ENCODE measurements at regions not wholly inside any gene's neighbourhood (a gene's known extent, or its start where the extent isn't known, plus 50 kb on each side); places are given as distances from the start of the nearest gene placed in this dataset.

DNA sequence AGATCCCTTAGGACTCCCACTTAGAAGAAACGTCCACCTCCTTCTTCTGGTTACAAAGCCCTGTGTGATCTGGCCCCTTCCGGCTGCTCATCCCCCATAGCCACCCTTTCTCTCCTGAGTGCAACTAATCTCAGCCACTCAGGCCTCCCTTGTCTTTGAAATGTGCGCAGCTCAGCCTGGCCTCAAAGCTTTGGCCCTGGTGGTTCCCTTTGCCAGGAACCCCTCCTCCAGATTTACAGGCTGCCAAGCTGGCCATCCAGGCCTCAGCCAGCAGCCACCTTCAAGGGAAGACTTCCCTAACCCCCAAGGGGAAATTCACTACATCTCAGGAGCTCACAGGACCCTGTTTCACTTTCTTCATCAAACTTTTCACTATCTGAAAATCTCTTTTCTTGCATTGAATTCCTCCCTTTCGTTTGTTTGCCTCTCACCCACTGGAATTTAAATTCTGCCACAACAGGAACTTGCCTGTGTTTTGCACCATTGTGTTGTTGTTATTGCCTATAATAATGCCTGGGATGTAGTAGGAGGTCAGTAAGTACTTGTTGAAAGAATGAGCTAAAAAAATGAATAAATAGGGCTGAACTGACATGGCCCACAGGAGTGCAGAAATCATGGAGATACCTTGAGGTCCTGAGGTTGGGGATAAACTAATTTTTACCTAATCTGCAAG is 109.5 kb upstream of the PFN2 start:
- DNase-seq: no peak

GRCh38 chr3:150079029-150079739 is 108.5 kb upstream of the PFN2 start:
- DNase-seq: no peak

DNA sequence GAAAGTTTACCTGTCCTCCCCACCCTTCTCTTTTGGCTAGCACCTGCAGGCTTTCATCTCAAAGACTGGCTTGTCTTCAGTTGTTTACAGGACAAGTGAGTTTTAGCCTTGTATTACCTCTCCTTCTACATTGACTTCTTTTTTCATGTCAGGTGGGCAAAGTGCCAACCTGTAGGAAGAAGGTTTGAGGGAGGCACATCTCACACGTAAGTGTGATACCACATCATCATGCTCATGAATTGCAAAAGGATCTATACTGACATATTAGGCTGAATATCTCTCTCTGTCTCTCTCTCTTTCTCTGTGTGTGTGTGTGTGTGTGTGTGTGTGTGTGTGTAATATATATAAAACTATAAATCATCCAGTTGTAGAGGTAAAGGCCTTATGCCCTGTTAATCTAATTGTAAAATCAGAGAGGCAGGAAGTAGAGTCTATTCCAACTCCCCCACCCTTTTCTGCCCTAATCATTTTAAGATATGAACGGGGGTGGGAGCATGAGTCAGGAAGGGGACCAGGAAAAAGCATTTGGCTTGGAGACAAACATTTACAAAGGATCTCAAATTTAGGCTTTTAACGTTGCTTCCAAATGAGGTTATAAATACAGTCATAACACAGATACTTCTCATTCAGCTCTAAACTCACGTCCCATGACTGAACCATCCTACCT is 107.0 kb upstream of the PFN2 start:
- DNase-seq: no peak

GRCh38 chr3:150077107-150077506 is 106.4 kb upstream of the PFN2 start:
- DNase-seq: no peak

DNA sequence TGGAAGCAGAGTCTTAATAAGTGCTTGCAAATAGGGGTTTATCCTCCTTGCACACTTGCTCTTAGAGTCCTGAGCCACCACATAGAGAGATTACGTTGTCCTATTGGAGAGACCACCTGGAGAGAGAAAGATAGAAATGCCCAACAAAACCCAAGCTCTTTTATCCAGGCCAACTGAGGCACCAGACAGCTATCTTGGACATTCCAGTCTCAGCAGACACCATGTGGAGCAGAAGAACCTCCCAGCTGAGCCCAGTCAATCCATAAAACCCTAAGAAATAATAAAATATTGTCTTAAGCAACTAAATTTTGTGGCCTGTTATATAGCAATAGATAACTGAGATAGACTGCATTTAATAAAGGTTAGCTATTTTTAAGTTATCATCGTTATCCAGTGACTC is 105.7 kb upstream of the PFN2 start:
- DNase-seq: no peak

DNA sequence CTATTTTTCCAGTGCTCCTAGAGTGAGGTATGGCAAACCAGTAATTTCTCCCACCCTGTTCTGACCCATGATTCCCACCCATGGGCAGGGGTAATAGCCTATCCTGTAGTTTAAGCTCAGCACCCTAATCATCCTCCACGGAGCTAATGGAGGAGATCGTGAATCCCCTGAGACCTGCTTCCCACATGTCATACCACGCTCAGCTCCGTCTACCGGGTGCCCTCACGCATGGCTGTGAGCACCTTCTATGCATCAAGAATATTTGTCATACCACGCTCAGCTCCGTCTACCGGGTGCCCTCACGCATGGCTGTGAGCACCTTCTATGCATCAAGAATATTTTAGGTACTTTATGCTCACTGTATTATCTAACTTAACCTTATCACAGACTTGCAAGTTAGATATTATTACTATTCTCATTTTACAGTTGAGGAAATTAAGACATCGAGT is 104.7 kb upstream of the PFN2 start:
- no peak for DNase-seq

DNA sequence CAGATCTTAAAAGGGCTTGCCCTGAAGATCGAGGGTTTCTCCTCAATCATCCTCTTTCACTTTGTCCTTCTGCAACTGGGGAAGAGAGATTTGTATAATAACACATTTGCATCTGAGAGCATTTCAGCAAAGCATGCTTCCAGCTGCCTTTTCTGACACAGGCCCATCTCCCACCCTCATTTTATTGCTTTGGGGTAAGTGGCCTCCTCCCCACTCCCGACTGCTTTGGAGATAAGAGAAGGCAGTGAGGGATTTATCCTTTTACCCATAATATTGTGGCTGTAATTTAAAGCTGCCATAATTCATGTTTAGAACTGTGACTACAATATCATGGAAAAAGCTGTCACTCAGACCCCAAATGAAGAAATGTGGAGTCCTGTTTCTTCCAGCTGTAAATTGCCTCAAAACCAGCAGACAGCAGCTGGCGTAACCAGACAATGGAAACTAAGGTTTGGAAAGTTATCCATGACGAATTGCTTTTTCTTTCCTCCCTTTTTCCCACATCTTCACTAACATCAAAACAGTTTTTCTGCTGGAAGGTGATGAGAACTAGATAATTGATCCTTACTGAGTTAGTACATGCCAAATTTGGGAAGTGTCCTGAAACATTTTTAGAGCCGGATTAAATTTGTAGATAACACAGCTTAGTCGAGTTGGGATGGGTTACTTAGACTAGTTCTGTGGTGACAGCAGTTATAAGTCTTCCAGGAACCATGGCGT is 104.2 kb upstream of the PFN2 start:
- peak; percentile 78 for DNase-seq

- DNase-seq: no peak
Measured at GRCh38 chr3:150074277-150074676, 103.6 kb upstream of the PFN2 start.

- DNase-seq: no peak
Measured at GRCh38 chr3:150073513-150073912, 102.8 kb upstream of the PFN2 start.

DNA sequence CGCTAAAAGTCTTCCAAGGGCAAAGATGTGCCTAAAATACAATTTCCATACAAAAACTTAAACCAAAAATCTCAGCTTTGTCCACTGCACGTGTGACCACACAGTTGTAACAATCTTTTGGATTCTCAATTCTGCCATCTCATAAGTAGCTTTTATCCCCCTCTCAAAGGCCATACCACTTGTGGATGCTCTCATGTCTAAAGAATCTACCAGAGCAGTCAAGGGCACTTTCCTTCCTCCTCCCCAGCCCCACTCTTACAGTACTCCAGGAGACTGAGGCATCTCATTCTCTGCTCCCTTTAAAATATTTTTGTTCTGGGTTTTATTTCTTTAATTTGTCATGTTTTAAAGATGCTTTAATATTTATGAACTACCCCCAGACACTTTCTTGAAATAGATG is 102.3 kb upstream of the PFN2 start:
- no peak for DNase-seq

DNA sequence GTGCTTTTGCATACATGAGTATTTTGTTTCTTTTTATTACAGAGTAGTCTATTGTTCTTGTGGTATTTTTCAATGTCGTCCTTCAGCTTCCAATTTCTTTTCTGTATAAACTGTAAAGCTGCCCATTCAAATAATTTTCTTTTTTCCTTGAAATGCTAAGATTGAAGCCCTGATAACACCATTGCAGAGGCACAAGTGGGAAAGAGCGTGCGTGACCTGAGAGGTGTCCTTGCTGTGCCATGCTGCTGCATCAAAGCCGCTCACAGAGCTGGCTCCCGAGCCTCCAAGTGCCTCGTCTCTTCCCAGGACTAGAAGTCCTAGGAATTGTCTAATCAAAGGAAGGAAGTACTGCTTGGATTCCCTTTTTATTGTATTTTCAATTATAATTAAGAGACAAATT is 101.9 kb upstream of the PFN2 start:
- DNase-seq: no peak

DNA sequence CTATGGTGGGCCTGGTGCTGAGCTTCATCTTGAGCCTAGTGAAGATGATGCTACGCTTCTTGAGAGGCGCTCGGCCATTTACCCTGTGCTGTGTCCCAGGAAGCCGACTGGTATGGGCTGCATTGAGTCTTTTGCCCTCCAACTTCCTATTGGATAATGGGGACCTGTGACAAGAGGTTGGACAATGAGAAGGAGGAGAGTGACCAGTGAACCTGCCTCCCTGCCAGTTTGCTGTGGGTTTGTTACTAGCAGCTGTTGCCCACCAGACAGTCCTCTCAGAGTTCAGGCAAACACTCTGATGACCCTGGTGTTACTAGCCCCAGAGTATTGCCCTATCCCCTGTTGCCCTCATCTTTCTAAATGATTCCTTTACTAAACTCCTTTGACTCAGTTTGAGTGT is 99.6 kb upstream of the PFN2 start:
- no peak for DNase-seq

GRCh38 chr3:150069633-150070032 is 98.9 kb upstream of the PFN2 start:
- DNase-seq: no peak

DNA sequence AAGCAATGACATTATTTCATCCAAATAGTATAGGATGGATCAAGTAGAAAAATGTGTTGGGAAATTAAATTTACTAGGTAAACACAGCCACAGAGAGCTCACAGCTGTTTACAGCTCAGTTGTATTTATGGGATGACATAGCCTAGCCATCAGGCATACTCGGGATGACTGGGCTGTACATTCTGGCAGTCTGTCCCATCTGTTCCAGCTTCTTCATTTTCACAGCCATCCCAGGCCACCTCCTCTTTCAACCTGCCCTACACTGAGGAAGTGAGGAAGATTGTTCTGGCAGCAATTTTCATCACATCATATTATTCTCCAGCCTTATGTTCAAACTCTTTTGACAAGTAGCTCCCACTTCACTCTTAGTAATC is 98.4 kb upstream of the PFN2 start:
- no peak for DNase-seq

DNA sequence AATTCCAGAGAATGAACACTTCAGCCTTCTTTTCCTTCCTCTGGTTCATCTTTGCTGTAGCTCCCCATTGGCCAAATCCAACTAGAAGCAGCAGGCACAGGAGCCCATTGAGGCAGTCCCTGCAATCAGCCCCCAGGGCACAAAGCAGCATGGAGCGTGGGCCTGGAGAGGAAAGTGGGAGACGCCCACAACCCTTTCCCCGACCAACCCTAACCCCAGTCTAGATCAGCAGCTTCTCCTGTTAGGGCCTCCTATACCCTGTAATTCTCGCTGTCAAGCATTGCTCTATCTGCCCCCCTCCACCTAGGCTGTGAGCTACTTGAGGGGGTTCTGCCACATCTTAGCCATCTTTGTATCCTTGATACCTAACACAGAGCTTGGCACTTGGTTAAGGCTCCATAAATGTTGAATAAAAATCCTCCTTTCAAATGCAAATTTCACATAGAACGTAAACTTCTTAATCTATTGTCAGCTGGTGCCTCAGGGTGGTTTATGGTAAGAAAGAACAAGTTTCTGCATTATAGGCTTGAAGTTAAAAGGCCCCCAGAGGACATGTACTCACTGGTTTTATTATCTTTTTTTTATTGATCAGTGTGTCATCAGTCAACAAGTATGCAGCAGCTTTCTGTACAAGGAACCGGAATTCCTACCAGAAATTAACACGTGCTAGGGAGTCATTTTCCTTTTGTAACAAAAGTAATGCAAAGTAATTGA is 97.9 kb upstream of the PFN2 start:
- no peak for DNase-seq

DNA sequence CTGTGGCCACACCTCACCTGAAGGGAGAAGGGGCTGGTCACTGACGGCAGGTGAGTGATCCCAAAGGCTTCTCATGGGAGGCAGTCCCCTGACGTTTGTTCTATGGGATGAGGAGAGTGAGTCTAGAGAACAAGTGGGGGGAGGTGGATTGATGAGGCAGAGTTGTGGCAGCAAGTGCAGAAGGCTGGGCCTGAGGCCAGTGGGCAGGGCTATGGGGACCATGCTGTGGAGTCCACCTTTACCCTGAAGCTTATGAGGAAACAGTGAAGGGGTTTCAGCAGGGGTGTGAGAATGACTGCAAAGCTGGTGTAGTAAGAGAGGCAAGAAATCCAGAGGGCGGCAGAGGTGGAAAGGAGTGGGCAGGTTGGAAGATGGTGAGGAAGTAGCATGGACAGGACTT is 96.9 kb upstream of the PFN2 start:
- DNase-seq: no peak

DNA sequence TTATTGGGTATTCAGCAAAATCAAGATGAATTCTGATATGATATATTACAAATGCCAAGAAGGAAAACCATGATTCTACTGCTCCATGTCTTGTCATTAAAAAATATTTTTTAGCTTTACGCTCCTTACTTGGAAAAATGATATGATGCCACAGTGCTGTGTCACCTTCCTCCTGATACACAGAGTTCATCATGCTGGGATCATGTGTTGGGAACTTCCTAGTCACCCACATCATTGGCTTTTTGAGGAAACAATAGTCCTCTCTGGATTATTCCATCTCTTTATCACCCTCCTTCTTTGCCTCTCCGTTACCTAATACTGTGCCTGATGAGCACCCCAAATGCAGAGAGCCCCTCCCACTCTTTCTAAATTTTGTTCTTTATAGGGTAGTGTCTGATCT is 94.3 kb upstream of the PFN2 start:
- no peak for DNase-seq

- DNase-seq: no peak
Measured at GRCh38 chr3:150063237-150063636, 92.5 kb upstream of the PFN2 start.

DNA sequence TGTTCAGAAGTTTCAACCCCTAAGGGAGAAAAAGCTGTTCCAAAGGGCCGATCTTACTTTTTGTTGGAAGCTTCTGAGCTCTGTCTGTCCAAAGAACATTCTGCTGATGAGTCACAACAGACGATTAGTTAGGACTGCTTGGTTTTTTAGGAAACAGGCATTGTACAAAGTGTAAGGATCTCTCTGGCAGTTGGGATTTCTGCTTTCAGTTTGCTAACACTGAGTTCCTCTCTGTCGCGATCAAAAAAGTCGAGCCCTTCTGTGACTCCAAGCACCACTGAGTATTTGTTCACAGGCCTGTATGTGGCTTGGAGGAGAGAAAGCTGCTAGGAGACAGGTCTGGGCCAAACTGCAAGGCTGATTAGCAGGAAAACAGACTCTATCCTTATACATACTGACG is 91.8 kb upstream of the PFN2 start:
- DNase-seq: no peak

- DNase-seq: no peak
Measured at GRCh38 chr3:150061288-150062024, 90.8 kb upstream of the PFN2 start.

- no peak for DNase-seq
Measured at GRCh38 chr3:150059729-150060128, 89.0 kb upstream of the PFN2 start.

- no peak for DNase-seq
Measured at GRCh38 chr3:150059241-150059640, 88.5 kb upstream of the PFN2 start.

All from NCI-H526 treated with DMSO at 0.1 percent for 48 hours (cell line).